Lower leg skin (tissue), 3 donors: ENCODE measurements at regions not wholly inside any gene's neighbourhood (a gene's known extent, or its start where the extent isn't known, plus 50 kb on each side); places are given as distances from the start of the nearest gene placed in this dataset.

Experiments
- POLR2A ChIP-seq, 2 donors: fragments of 450-650 bp; IDR thresholded peaks; one replicate each; pipeline ENCODE4 v1.6.1; 2016 to 2017; ENCODE audit warnings: antibody characterized with exemption in 2 of 2, mild to moderate bottlenecking in 1 of 2, moderate library complexity in 1 of 2
- TF ChIP-seq, protein P1 (sequence below), 3 donors: fragments of 450-650 bp; IDR thresholded peaks; one replicate each; pipeline ENCODE4 v1.5.1; 2016; ENCODE audit warnings: antibody characterized with exemption in 3 of 3, mild to moderate bottlenecking in 3 of 3, moderate library complexity in 2 of 3

DNA sequence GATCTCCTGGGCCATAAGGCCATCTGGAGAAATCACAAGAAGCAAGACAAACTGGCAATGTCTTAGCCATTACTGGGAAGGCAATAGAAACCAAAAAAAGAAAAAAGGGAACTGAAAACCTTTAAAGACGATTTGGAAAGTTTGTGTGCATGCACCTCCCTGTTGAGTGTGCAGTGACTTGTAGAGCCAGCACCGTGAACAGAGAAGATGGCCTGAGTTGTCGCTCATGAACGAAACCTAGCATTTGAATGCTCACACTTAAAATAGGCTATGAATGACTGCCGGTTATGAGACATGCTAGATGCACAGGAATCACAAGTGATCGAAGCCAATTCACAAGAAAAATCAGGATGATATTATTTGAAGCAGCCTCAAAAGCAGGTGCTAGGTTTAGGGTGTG lies 151.3 kb upstream of the ADO start:
- TF ChIP-seq, protein P1, sequence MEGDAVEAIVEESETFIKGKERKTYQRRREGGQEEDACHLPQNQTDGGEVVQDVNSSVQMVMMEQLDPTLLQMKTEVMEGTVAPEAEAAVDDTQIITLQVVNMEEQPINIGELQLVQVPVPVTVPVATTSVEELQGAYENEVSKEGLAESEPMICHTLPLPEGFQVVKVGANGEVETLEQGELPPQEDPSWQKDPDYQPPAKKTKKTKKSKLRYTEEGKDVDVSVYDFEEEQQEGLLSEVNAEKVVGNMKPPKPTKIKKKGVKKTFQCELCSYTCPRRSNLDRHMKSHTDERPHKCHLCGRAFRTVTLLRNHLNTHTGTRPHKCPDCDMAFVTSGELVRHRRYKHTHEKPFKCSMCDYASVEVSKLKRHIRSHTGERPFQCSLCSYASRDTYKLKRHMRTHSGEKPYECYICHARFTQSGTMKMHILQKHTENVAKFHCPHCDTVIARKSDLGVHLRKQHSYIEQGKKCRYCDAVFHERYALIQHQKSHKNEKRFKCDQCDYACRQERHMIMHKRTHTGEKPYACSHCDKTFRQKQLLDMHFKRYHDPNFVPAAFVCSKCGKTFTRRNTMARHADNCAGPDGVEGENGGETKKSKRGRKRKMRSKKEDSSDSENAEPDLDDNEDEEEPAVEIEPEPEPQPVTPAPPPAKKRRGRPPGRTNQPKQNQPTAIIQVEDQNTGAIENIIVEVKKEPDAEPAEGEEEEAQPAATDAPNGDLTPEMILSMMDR (IDR thresholded peaks at IDR 0.05) = no peak
- no peak for TF ChIP-seq POLR2A (IDR thresholded peaks at IDR 0.05)
